ENCODE measurements at regions not wholly inside any gene's neighbourhood (a gene's known extent, or its start where the extent isn't known, plus 50 kb on each side); places are given as distances from the start of the nearest gene placed in this dataset.

GRCh38 chr4:151988591-151988990, 227.8 kb upstream of the GATB start:
- no peaks in the 10 kb centered on the region for H3K36me3 ChIP-seq
- no peaks in the 10 kb centered on the region for H3K27me3 Mint-ChIP-seq (ENCODE audit: insufficient read depth, low read depth)
- H4K20me1 ChIP-seq (ENCODE audit: low read depth): no peaks in the 10 kb centered on the region
- peaks cover 15% of the 10 kb centered on the region for H3K4me1 Mint-ChIP-seq
- no peak overlapping the region for H3K9ac ChIP-seq
- H3K4me3 ChIP-seq: no peak overlapping the region
- no peak overlapping the region for H3K4me2 ChIP-seq
- H3F3A ChIP-seq (ENCODE audit: low read depth): no peaks in the 10 kb centered on the region
- H3K36me3 Mint-ChIP-seq: no peaks in the 10 kb centered on the region
- H3K27ac ChIP-seq: no peak overlapping the region
- H3K4me1 ChIP-seq: peaks cover 5% of the 10 kb centered on the region
- H3K9me3 ChIP-seq (ENCODE audit: low read depth): no peaks in the 10 kb centered on the region
- no peak overlapping the region for H2AFZ ChIP-seq (replicated peaks)
- H3K9me3 Mint-ChIP-seq: no peaks in the 10 kb centered on the region
- H3K79me2 ChIP-seq (ENCODE audit: low read depth): no peaks in the 10 kb centered on the region
- no peak for TF ChIP-seq EZH2 (IDR thresholded peaks at IDR 0.05)
- TF ChIP-seq CTCF (IDR thresholded peaks at IDR 0.05): no peak
- TF ChIP-seq EZH2phosphoT487 (IDR thresholded peaks at IDR 0.05): no peak
- H3K4me3 Mint-ChIP-seq: no peak overlapping the region
- H3K27ac Mint-ChIP-seq: no peak overlapping the region
- no peak for DNase-seq (ENCODE audit: low spot score)
- no peaks in the 10 kb centered on the region for H3K27me3 ChIP-seq

- no peak overlapping the region for H3K9ac ChIP-seq
- no peaks in the 10 kb centered on the region for H3K36me3 Mint-ChIP-seq
Measured at GRCh38 chr4:151987606-151988005, 226.8 kb upstream of the GATB start.

DNA sequence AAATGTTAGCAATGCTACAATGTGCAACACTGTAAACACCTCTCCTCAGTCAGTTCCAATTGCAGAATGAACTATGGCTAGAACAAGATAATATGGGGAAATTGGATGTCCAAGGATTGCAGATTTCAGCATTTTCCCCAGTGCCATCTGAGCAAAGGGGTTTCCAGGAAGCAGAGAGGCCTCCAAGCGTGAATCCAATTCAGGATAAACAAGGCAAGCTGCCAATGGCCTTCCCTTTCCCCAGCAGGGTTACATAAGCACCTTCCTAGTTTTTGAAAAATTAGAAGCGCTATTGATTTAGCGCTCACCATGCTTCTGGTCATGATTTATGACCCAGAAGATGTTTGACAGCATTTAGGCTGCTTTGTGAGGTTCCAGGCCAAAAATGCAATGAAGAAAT, 223.0 kb upstream of the GATB start:
- Histone ChIP-seq H3K9ac (no peak overlapping the region), H3K4me2 (no peak overlapping the region), H3K27ac (no peak overlapping the region), H3K4me1 (no peaks in the 10 kb centered on the region), H4K20me1 (ENCODE audit: low read depth) (no peaks in the 10 kb centered on the region), H3K27me3 (no peaks in the 10 kb centered on the region), H3K36me3 (no peaks in the 10 kb centered on the region), H3K4me3 (no peak overlapping the region), H3F3A (ENCODE audit: low read depth) (no peaks in the 10 kb centered on the region), H3K79me2 (ENCODE audit: low read depth) (no peaks in the 10 kb centered on the region), H2AFZ (replicated peaks) (no peak overlapping the region), H3K9me3 (ENCODE audit: low read depth) (no peaks in the 10 kb centered on the region)
- H3K36me3 Mint-ChIP-seq: no peaks in the 10 kb centered on the region
- no peak overlapping the region for H3K4me3 Mint-ChIP-seq
- TF ChIP-seq EZH2 (IDR thresholded peaks at IDR 0.05): no peak
- no peak for TF ChIP-seq CTCF (IDR thresholded peaks at IDR 0.05)
- TF ChIP-seq EZH2phosphoT487 (IDR thresholded peaks at IDR 0.05): no peak
- peaks cover 4% of the 10 kb centered on the region for H3K9me3 Mint-ChIP-seq
- no peaks in the 10 kb centered on the region for H3K27me3 Mint-ChIP-seq (ENCODE audit: insufficient read depth, low read depth)
- no peaks in the 10 kb centered on the region for H3K4me1 Mint-ChIP-seq
- no peak for DNase-seq (ENCODE audit: low spot score)
- no peak overlapping the region for H3K27ac Mint-ChIP-seq

More at GRCh38 chr4:151987606-151988005, 226.8 kb upstream of the GATB start:
- TF ChIP-seq EZH2 (IDR thresholded peaks at IDR 0.05) (no peak), EZH2phosphoT487 (IDR thresholded peaks at IDR 0.05) (no peak), CTCF (IDR thresholded peaks at IDR 0.05) (no peak)
- Mint-ChIP-seq H3K9me3 (no peaks in the 10 kb centered on the region), H3K27ac (no peak overlapping the region), H3K4me1 (peaks cover 13% of the 10 kb centered on the region), H3K27me3 (ENCODE audit: insufficient read depth, low read depth) (no peaks in the 10 kb centered on the region), H3K4me3 (no peak overlapping the region)
- H3K27ac ChIP-seq: no peak overlapping the region
- DNase-seq (ENCODE audit: low spot score): no peak
- H3K9me3 ChIP-seq (ENCODE audit: low read depth): no peaks in the 10 kb centered on the region
- no peaks in the 10 kb centered on the region for H3K36me3 ChIP-seq
- no peak overlapping the region for H3K4me3 ChIP-seq
- no peak overlapping the region for H2AFZ ChIP-seq (replicated peaks)
- H3K4me2 ChIP-seq: no peak overlapping the region
- H4K20me1 ChIP-seq (ENCODE audit: low read depth): no peaks in the 10 kb centered on the region
- H3K4me1 ChIP-seq: peaks cover 4% of the 10 kb centered on the region
- no peaks in the 10 kb centered on the region for H3K79me2 ChIP-seq (ENCODE audit: low read depth)
- H3F3A ChIP-seq (ENCODE audit: low read depth): no peaks in the 10 kb centered on the region
- H3K27me3 ChIP-seq: no peaks in the 10 kb centered on the region
